Activated CD4-positive, alpha-beta T cell treated with anti-CD3 and anti-CD28 coated beads for 1 hour (primary cell): ENCODE measurements at regions not wholly inside any gene's neighbourhood (a gene's known extent, or its start where the extent isn't known, plus 50 kb on each side); places are given as distances from the start of the nearest gene placed in this dataset.

Experiments
- DNase-seq: peaks from one replicate; pipeline ENCODE4 v3.0.0-alpha.2; 2020

GRCh38 chr13:76795701-76796695 is 90.2 kb downstream of the KCTD12 start:
- no peak for DNase-seq

- no peak for DNase-seq
Measured at GRCh38 chr13:76792731-76793347, 93.4 kb downstream of the KCTD12 start.

GRCh38 chr13:76790980-76791819 is 95.0 kb downstream of the KCTD12 start:
- DNase-seq = no peak

GRCh38 chr13:76790526-76790925 is 95.7 kb downstream of the KCTD12 start:
- DNase-seq = no peak

- no peak for DNase-seq
Measured at GRCh38 chr13:76783798-76784197, 102.4 kb downstream of the KCTD12 start.

- no peak for DNase-seq
Measured at GRCh38 chr13:76778853-76779252, 107.4 kb downstream of the KCTD12 start.

GRCh38 chr13:76777096-76777495 is 109.1 kb downstream of the KCTD12 start:
- DNase-seq = no peak

GRCh38 chr13:76775088-76775740 is 111.0 kb downstream of the KCTD12 start:
- no peak for DNase-seq

GRCh38 chr13:76773448-76774094 is 112.6 kb downstream of the KCTD12 start:
- no peak for DNase-seq

- DNase-seq = no peak
Measured at GRCh38 chr13:76772241-76772640, 114.0 kb downstream of the KCTD12 start.

- no peak for DNase-seq
Measured at GRCh38 chr13:76769271-76769791, 116.9 kb downstream of the KCTD12 start.

GRCh38 chr13:76768384-76768783 is 117.8 kb downstream of the KCTD12 start:
- no peak for DNase-seq

GRCh38 chr13:76764916-76765315 is 121.3 kb downstream of the KCTD12 start:
- no peak for DNase-seq

- DNase-seq = no peak
Measured at GRCh38 chr13:76764429-76764828, 121.8 kb downstream of the KCTD12 start.

GRCh38 chr13:76762721-76763120 is 123.5 kb downstream of the KCTD12 start:
- DNase-seq = no peak

- no peak for DNase-seq
Measured at GRCh38 chr13:76759877-76760276, 126.3 kb downstream of the KCTD12 start.

- no peak for DNase-seq
Measured at GRCh38 chr13:76758738-76759137, 127.5 kb downstream of the KCTD12 start.

- DNase-seq = no peak
Measured at GRCh38 chr13:76758257-76758656, 127.9 kb downstream of the KCTD12 start.

- no peak for DNase-seq
Measured at GRCh38 chr13:76756451-76756850, 129.8 kb downstream of the KCTD12 start.

GRCh38 chr13:76754414-76754813 is 131.8 kb downstream of the KCTD12 start:
- no peak for DNase-seq

- DNase-seq = no peak
Measured at GRCh38 chr13:76751278-76751677, 134.9 kb downstream of the KCTD12 start.

GRCh38 chr13:76750126-76750525 is 136.1 kb downstream of the KCTD12 start:
- no peak for DNase-seq
